HG02678 (cell line): ENCODE measurements at regions not wholly inside any gene's neighbourhood (a gene's known extent, or its start where the extent isn't known, plus 50 kb on each side); places are given as distances from the start of the nearest gene placed in this dataset.
A peak's percentile ranks its signal among the peaks of the same experiment; 100 is the strongest.
"Not testable (repeated sequence)": the region's sequence is repeated elsewhere in the genome, so short reads cannot be mapped to it uniquely, and the experiment has no call there.

Source experiments
- ATAC-seq: cut with Tn5 transposase; IDR thresholded peaks from one replicate; pipeline ENCODE4 v1.9.1; 2021; ENCODE audit warnings: mild to moderate bottlenecking, moderate library complexity; ENCODE audit not compliant: unreplicated experiment

GRCh38 chr18:73043611-73044010 lies 175.8 kb upstream of the NETO1 start:
- no peak for ATAC-seq

GRCh38 chr18:73043211-73043610 lies 175.4 kb upstream of the NETO1 start:
- no peak for ATAC-seq

GRCh38 chr18:73040247-73040646 lies 172.5 kb upstream of the NETO1 start:
- no peak for ATAC-seq

GRCh38 chr18:73038336-73038735 lies 170.5 kb upstream of the NETO1 start:
- ATAC-seq, result no peak

- no peak for ATAC-seq
These were observed 156.2 kb upstream of the NETO1 start for GRCh38 chr18:73023975-73024374.

GRCh38 chr18:73009691-73010090 lies 141.9 kb upstream of the NETO1 start:
- no peak for ATAC-seq

GRCh38 chr18:73007915-73008308 lies 140.1 kb upstream of the NETO1 start:
- no peak for ATAC-seq

GRCh38 chr18:73007195-73007914 lies 139.6 kb upstream of the NETO1 start:
- no peak for ATAC-seq

GRCh38 chr18:73006331-73006730 lies 138.5 kb upstream of the NETO1 start:
- ATAC-seq, result no peak

- ATAC-seq, result no peak
These were observed 136.5 kb upstream of the NETO1 start for GRCh38 chr18:73004260-73004659.

- ATAC-seq, result no peak
These were observed 132.3 kb upstream of the NETO1 start for GRCh38 chr18:72999971-73000607.

- ATAC-seq, result no peak
These were observed 127.8 kb upstream of the NETO1 start for GRCh38 chr18:72995558-72995957.

- no peak for ATAC-seq
These were observed 125.5 kb upstream of the NETO1 start for GRCh38 chr18:72993250-72993649.

GRCh38 chr18:72991379-72991778 lies 123.6 kb upstream of the NETO1 start:
- no peak for ATAC-seq

- not testable (repeated sequence) for ATAC-seq
These were observed 119.8 kb upstream of the NETO1 start for GRCh38 chr18:72987570-72987969.

GRCh38 chr18:72986103-72986502 lies 118.3 kb upstream of the NETO1 start:
- ATAC-seq, result peak; percentile 29

GRCh38 chr18:72985686-72986085 lies 117.9 kb upstream of the NETO1 start:
- peak; percentile 62 for ATAC-seq

GRCh38 chr18:72984290-72984689 lies 116.5 kb upstream of the NETO1 start:
- no peak for ATAC-seq

- ATAC-seq, result no peak
These were observed 106.1 kb upstream of the NETO1 start for GRCh38 chr18:72973841-72974240.

- no peak for ATAC-seq
These were observed 97.8 kb upstream of the NETO1 start for GRCh38 chr18:72965616-72966015.

- ATAC-seq, result not testable (repeated sequence)
These were observed 90.4 kb upstream of the NETO1 start for GRCh38 chr18:72958195-72958594.

GRCh38 chr18:72948439-72948838 lies 80.7 kb upstream of the NETO1 start:
- ATAC-seq, result no peak

- no peak for ATAC-seq
These were observed 75.0 kb upstream of the NETO1 start for GRCh38 chr18:72942766-72943165.
